HG02884 (cell line): ENCODE measurements at regions not wholly inside any gene's neighbourhood (a gene's known extent, or its start where the extent isn't known, plus 50 kb on each side); places are given as distances from the start of the nearest gene placed in this dataset.

Source experiments
- ATAC-seq: cut with Tn5 transposase; IDR thresholded peaks from one replicate; pipeline ENCODE4 v1.9.1; 2021; ENCODE audit warnings: mild to moderate bottlenecking, moderate library complexity; ENCODE audit not compliant: unreplicated experiment

DNA sequence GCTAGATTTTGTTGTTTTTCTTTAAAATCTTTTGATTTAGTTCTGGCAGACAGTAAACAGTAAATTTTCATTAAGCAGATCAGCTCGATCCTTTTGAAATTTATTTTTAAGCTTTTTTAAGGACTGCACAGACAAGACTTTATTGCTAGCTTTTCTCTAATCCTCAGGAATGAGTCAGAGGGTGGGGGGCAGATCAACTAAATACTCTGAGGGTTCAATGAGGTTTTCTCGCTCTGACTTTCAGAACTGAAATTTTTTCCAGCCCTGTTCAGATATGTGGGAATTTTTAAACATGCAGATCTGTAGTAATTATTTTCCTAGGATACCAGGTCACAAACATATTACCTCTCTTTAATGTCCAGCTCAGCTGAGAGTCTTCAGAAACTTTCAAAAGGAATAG lies 977.2 kb downstream of the CDH11 start:
- no peak for ATAC-seq

DNA sequence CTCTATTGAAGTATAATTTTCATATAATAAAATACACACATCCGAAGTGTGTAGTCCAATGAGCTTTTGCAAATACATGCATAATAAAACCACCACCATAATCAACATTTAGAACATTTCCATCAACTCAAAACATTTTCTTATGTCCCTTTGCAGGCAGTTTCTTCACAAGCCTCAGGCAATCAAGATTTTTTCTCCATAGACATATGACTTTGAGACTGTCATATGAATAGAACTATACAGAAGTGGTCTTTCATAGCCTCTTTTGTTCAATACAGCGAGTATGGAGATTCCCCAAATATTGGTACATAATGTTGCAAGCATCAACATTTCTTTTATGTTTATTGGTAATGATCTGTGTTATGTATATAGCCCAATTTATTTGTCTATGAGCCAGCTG lies 983.2 kb downstream of the CDH11 start:
- ATAC-seq, result no peak

DNA sequence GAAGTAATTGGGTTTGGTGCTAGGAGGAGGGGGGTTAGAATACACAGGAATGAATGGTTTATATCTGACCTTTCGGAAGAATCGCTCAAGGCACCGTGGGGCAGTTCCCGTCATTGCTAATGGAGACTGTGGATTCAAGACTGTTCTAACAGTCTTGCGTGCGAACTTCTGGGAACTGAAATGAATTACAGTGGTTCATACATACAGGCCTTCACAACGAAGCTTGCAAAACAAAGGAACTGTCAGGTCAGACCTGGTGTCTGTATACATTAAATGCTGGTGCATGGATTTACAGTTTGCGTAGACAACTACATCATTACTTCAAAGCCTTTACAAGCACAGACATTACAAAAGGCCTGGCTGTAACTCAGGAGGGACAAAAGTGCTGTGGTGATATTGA lies 983.9 kb downstream of the CDH11 start:
- ATAC-seq, result no peak

DNA sequence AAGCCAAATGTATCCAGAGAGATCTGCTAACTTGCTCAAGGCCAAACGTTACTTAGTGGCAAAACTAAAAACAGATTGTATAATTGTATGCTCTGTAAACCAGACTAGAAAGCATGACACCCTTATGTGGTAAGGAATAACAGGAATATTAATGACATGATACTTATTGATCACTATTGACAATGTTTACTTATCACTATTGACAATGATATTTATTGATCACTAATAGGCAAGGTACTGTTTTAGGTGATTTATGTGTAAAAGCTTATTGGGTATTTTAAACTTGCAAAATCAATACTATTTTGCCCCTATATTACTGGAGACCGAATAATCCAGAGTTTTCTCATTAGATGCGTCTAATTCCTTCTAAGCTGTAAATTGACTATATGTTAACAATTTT lies 985.1 kb downstream of the CDH11 start:
- no peak for ATAC-seq

DNA sequence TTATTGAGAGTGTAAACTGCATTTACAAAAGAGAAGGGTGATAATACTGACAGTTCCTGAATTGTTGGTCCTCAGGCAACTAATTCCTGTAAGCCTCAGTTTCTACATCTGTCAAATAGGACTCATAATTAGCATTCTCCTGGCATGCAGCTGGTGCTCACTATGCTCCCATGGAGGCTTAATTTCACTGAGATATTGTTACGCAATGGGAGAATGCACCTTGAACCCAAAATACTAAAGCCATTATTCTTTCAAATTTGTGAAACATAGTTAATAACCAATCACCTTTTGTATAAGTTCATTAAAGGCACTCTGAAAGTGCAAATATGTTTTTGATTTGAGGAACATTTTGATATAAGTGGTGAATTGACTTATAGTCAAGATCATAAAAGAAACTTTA lies 985.5 kb downstream of the CDH11 start:
- no peak for ATAC-seq

DNA sequence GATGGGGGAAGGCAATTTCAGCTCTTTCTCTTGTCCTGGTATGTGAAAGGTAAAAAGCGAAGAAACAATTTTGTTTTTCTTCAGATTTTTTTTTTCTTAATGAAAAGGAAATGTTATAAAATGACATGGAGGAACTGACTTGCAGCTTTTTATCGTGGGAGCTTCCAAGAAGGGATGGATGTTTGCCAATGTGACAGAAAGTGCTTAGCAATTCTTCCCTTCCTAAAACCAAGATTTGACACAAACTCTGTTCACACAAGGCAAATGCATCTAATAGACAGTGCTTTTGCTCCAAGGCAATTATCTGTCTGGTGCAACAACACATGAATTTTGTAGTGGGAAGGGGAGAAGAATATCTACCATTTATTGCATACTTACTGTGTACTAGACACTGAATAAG lies 988.5 kb downstream of the CDH11 start:
- ATAC-seq, result no peak

DNA sequence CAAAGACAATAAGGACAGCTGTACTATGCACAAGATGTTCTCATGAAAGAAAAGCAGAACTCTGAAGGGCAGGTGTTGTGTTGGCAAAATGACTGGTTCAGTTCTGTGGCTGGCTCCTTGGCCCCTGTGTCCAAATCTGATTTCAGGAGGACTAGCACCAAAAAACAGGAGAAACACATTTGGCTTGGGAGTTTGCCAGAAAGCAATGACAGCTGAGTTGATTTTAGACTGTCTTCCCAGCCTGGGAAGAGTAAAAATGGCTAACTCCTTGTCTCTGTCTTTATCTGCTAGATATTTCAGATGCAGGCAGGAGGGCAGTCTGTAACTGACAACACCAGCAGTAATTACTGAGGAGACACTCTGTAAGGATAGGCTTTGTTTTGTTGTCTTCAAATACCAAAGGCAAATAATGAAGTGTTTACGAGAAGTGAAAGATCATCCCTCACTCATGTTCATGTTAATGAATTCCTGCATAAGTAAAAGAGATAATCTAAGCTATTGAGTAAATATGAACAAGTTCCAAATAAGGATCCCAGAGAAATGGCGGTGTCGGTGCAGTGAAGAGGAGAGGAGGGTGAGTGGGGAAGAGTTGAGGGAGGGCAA lies 989.0 kb downstream of the CDH11 start:
- no peak for ATAC-seq

DNA sequence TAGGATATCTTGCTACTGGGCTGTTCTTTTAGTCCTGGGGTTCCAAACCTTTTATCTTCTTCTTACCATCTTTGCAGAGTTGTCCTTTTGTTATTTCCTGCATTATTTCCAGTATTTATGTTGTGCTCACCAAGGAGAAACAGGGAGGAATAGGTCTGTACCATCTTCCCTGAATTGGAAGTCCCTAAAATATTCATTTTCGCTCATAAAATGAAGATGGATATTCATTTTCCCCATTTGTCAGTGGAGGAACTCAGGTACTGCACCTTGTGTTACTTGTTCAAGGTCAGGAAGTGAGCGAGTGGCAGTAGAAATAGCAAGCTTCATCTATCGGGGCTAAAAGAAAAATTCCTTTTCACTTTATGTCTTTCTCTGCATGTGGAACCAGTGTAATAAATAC lies 989.7 kb downstream of the CDH11 start:
- no peak for ATAC-seq

DNA sequence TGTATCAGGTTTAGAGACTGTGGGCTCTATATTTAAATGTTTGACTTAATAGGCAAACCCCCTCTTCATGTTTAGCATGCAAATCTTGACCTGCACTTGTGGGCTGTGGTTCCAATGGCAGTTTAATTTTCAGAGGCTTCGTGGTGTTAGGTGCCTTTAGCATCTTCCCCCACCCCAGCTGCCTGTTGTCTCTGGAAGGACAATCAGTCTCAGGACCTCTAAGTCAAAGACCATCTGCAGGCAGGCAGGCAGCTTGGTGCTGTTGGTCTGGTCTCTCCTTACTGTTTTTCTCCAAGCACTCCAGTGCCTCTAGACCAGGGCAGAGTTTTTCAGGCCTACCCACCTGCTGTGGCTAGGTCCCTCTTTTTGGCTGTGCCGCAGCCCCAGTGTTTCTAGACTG lies 990.4 kb downstream of the CDH11 start:
- no peak for ATAC-seq

DNA sequence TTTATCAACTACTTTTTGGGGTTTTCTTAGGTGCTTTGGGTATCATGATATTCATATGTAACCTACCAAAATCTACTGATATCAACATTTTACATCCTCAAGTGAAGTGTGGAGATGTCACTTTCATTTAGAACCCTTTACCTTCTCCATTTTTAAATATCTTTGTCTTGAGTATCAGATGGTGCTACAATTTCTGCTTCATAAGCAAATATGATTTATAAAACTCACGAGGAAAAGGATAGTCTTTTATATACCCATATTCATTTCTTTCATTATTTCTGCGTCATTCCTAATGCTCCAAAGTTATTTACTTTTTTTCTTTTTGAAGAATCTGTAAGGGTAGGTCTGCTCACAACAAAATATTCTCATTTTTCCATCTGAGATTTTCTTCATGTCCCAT lies 991.7 kb downstream of the CDH11 start:
- ATAC-seq, result no peak

DNA sequence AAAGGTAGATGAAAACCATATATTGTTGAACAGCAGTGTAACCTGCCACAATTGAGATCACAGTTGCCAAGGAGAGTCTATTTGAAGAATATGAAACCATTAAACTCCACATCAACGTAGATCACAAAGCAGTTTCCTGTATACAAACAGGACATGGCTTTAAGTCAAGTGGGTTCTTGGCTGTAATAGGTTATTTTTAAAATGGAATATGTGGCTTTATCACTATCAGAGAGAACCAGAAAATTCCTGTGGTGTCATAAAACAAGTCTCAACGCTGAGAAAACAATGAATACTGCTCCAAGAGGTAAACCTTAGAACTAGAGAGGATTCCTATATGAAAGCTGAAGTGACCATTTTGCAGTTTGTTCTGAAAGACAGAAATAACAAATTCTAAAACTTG lies 999.7 kb downstream of the CDH11 start:
- ATAC-seq, result no peak

DNA sequence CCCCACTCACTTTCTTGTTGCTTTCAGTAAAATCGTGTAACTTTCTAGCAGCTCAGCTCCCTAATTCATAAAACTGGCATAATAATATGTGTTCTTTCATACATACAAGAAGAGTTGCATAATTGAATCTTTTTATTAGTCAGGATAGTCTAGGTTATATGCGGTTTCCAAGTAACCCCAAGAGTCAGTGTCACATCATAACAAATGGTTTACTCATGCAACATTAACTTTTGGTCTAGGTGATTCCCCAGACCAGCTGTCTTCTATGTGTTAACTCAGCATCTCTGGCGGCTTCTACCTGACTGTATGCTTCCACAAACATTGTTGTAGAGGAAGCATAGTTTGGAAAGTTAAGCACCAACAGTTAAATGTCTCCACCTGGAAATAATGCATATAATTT lies 1000.4 kb downstream of the CDH11 start:
- no peak for ATAC-seq

DNA sequence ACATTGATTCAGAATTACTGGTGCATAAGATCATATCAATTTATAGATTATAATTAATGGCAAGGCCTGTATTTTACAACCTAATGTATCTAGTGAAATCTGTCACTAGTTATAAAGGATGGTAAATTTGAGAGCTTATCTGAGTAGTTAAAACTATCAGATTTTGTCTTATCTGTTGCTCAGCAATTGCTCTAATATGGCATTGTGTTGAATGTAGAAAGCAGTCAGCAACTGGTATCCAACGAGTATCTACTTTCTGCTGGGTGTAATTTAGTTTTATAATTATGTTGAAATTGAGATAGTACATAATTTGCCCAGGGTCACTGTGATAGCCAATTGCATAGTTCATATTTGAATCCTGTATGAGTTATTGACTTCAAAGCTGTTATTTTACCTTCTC lies 1005.7 kb downstream of the CDH11 start:
- no peak for ATAC-seq

DNA sequence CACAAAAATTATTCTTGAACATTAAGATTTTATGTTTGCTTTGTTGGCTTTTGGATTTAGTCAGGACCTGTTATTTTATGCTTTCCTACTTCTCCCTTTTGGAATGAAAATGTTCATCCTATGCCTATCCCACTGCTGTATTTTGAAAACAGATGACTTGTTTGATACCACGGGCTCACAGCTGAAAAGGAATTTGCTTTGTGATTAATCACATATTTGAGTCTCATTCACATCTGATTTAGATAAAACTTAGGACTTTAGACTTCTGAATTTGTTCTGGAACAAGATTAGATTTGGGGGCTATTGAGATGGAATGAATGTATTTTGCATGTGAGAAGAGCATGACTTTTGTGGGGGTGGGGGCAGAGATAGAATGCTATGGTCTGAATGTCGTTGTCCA lies 1012.6 kb downstream of the CDH11 start:
- ATAC-seq, result no peak

DNA sequence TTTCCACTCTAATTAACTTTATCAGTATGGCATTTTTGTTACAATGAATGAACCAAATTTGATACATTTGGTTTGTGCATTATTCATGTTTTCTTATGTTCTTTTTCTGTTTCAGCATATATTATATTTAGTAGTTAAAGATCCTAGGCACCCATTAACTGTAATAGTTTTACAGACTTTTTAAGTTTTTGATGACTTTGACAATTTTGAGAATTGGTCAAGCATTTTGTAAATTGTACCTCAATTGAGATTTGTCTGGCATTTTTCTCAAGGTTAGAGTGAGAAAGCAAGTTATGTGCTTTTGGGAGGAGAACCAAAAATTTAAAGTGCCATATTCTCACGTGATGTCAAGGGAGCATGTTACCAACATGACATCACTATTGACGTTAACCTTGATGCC lies 1019.2 kb downstream of the CDH11 start:
- no peak for ATAC-seq

DNA sequence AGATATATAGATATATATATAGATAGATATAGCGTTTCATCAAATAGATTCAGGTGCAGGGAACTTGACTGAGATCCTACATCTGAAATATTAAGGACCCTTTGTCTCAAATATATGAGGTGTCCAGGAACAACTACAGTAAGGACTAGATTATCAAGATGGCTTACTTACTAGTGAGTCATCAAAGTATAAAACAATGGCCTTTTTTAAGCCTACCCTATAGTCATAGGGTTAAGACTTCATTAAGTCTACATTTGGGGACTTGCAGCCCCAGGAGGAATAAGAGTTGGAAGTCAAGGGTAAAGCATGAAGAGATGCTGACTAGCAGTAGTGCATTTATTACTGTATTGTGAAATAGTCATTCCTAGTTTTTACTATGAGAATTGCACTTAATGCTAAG lies 1023.4 kb downstream of the CDH11 start:
- no peak for ATAC-seq

DNA sequence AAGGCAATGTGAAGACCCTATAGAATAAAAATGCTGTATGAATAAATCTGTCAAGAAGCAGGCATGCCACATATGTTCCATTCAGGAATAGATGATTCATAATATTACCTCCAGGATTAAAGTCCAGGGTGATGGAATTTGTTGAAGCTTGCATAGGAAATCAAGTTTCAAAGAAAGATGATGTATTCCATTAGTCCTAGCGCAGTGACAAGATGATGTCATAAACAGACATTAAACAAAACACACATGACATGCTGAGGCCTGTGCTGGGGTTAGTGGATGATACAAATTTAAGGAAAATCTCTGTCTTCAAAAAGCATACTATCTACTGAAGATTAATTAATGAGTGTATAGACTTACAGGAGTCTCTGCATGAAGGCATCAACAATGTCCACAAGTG lies 1025.2 kb downstream of the CDH11 start:
- no peak for ATAC-seq

DNA sequence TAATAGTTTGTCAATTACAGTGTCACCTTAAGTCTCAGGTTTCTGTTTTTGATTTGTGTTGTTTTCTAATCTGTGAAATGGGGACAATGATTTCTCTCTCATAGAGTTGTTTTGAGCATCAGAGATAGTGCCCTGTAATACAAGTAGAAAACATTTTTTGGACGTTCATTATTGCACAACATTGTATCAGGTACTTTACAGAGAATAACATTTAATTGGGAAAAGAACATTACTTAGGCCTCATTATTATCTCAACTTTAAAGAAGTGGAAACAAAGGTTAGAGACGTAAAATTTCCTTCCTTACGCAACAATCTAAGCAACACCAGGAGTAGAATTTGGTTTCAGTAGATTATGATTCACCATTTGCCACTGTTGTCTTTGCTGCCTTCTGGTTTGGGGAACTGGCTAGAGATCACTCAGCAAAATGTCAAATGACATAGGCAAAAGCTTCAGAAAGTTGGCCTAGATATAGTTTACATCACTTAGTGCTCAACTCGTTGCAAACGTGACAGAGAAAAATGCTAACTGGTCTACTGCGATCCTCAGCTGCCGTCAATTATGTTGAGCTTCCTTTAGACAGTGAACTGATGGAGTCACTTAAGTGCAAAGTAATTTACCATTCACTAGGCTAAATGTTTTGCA lies 1026.8 kb downstream of the CDH11 start:
- no peak for ATAC-seq

DNA sequence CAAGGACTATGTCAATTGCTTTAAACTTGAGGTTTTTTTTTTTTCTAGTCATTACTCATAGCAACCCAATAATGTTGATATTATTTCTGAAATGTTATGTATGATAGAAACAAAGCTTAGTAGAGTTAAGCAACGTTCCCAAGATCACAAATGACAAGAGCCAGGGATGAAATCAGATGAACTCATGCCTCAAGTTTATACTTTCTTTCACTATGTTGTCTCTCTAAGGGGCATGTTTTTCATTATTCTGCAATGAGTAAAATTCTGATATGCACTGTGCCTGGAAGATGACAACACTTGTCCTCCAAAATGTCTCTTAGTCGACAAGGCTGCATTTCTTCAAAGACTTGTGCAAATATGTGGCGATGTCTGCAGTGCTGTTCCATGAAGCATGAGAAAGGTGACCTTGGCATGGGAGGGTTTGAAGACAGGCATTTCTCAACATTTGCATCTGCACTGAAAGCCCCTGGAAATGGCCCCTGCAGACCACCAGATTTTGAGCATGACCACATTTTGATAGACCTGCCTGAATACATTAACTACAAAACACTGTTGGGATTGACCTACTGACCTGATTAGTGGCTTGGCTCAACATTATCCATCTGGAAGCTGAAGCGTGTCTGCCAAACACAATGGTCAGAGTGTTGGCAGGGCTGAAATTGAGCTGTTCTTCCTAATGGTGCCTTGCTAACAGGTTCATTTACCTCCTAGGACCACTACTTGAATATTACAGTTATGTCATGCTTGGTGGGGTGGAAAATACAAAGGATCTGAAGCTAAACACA lies 1027.5 kb downstream of the CDH11 start:
- no peak for ATAC-seq

DNA sequence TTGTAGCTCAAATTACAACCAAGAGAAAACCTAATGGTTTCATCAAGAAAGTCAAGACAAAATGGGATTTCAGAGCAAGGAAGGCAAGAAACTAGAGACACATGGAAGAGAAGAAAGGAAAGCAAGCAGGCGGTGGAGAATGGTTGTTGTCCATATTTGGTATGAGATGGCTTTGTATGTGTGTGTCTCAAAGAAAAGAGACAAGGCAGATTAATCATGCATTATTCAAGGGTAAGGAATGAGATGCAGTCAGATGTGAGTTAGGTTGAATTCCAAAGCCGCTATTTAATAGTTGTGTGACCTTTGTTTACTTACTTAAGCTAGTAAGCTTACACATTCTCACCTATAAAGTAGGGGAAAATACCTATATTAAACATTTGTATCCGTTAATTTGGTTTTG lies 1029.6 kb downstream of the CDH11 start:
- no peak for ATAC-seq

DNA sequence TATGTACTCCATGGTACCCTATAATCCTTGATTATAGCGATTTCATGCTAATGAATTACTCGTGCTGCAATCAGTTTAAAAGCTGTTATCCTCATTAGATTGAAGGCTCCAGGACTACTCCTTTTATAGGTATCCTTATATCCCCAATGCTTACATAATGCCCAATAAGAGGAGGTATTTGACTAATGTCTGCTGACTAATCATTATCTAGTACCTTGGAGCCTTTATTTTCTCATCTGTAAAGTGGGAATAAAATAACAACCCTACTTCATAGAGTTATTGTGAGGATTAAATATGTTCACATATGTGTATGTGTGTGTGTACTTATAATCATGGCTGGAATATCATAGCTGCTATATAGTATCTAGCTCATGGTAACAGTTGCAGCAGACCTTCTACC lies 1031.5 kb downstream of the CDH11 start:
- no peak for ATAC-seq

DNA sequence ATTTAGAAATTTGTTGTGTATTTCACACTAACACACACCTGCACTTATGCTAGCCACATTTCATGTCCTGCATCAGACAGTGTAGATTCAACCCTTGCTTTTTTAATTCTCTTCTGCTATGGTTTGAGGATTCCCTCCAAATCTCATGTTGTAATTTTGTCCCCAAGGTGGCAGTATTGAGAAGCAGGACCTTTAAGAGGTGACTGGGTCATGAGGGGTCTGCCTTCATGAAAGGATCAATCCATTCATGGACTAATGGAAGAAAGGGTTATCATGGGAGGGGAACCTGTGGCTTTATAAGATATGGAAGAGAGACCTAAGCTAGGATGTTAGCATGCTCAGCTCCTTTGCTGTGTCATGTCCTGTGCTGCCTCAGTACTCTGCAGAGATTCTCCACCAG lies 1032.2 kb downstream of the CDH11 start:
- ATAC-seq, result no peak
